RWPE1 (cell line): ENCODE measurements at regions not wholly inside any gene's neighbourhood (a gene's known extent, or its start where the extent isn't known, plus 50 kb on each side); places are given as distances from the start of the nearest gene placed in this dataset.
"Not testable (repeated sequence)": the region's sequence is repeated elsewhere in the genome, so short reads cannot be mapped to it uniquely, and the experiment has no call there.

Experiments used
- CTCF ChIA-PET: fragments of 350-600 bp; sonication (Branson Sonifier 250); formaldehyde crosslinking; extraction: SDS; loops from one replicate; lab custom pipeline; 2021; lab: Yijun Ruan, JAX
- POLR2A ChIA-PET: fragments of 400-600 bp; formaldehyde crosslinking; extraction: SDS; loops from one replicate; lab custom pipeline; 2020; ENCODE audit warnings: antibody characterized with exemption; ENCODE audit not compliant: low non-redundant PET; lab: Yijun Ruan, JAX
- DNase-seq: peaks from one replicate; pipeline ENCODE4 v3.0.0; 2012; ENCODE audit warnings: low spot score
- H3K27ac ChIP-seq: fragments of 450-650 bp; 2 replicates; pipeline ENCODE4 v1.5.1; 2017
- CTCF ChIP-seq: fragments of 450-650 bp; conservative IDR thresholded peaks from 2 replicates; pipeline ENCODE4 v1.5.1; 2017; ENCODE audit warnings: low read depth, mild to moderate bottlenecking

DNA sequence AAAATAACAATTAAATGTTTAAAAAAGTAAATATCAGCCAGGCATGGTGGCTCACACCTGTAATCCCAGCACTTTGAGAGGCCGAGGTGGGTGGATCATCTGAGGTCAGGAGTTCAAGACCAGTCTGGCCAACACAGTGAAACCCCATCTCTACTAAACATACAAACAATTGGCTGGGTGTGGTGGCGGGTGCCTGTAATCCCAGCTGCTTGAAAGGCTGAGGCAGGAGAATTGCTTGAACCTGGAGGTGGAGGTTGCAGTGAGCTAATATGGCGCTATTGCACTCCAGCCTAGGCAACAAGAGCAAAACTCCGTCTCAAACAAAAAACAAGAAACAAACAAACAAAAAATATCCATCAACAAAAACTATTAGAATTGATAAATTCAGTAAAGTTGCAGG, 77.5 kb downstream of the SNX5 start:
- CTCF ChIA-PET, DNase-seq, POLR2A ChIA-PET, H3K27ac ChIP-seq: not testable (repeated sequence)

- no peak overlapping the region for H3K27ac ChIP-seq
- no peak for TF ChIP-seq CTCF
- CTCF ChIA-PET, result no interaction called here
- DNase-seq, result no peak
- POLR2A ChIA-PET, result no interaction called here
These were observed 78.3 kb downstream of the SNX5 start for GRCh38 chr20:17890330-17890729.

GRCh38 chr20:17889226-17889625, 79.4 kb downstream of the SNX5 start:
- no peak for DNase-seq
- TF ChIP-seq CTCF, result no peak
- POLR2A ChIA-PET, result no interaction called here
- no peak overlapping the region for H3K27ac ChIP-seq
- CTCF ChIA-PET, result no interaction called here

GRCh38 chr20:17888044-17888443, 80.5 kb downstream of the SNX5 start:
- DNase-seq, result peak; percentile 36
- TF ChIP-seq CTCF, result no peak
- peak overlapping the region; percentile 2; the same call in 1 of the 2 replicates for H3K27ac ChIP-seq
- POLR2A ChIA-PET, result no interaction called here
- CTCF ChIA-PET, result no interaction called here

DNA sequence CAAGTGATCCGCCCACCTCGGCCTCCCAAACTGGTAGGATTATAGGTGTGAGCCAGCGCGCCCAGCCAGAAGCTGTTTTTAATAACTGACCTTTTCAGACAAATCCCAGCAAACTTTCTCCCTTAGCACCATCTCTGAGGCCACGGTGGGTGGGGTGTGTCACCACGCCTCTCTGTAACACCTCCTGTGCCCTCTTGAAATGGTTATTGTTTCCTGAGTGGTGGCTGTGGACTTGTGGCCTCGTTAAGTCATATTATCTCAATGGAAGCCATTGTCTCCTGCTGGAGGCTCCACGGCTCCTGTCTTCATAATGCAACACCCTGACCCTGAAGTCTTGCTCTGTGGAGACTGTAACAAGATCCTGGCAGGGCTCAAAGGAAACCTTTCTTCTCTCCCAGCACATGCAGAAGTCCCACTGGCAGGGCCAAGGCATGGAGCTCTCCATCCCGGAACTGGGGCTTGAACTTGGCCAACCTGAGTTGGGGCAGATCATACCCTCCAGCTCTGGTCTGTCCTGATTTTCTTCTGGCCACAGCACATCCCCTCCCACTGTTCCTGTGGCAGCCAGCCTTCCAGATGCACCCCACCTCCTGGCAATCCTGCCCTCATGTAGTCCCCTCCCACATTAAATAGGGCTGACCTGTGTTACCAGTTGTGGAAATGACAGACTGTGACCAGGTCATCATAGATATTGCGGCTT, 81.1 kb downstream of the SNX5 start:
- CTCF ChIA-PET, result no interaction called here
- POLR2A ChIA-PET, result interaction anchor here (0.5 to 0.6 kb wide), 2 partner anchors 937 to 1398 kb away, joined by 3 to 7 read pairs; no protein-coding TSS in a partner anchor

GRCh38 chr20:17885544-17885943, 83.0 kb downstream of the SNX5 start:
- no peak for TF ChIP-seq CTCF
- H3K27ac ChIP-seq, result no peak overlapping the region
- no peak for DNase-seq
- ChIA-PET CTCF (interaction anchor here (0.5 to 1.0 kb wide), 2 partner anchors 34 to 381 kb away, joined by 3 to 7 read pairs; no protein-coding TSS in a partner anchor), POLR2A (no interaction called here)

More for the DNA sequence above, 81.1 kb downstream of the SNX5 start:
- no peak for DNase-seq
- no peak for TF ChIP-seq CTCF
- H3K27ac ChIP-seq, result peak overlapping the region; percentile 2; the same call in 1 of the 2 replicates

- no peak for TF ChIP-seq CTCF
- H3K27ac ChIP-seq, result no peak overlapping the region
- DNase-seq, result no peak
- ChIA-PET CTCF (interaction anchor here (0.5 to 1.0 kb wide), 2 partner anchors 34 to 381 kb away, joined by 3 to 7 read pairs; no protein-coding TSS in a partner anchor), POLR2A (no interaction called here)
These were observed 83.5 kb downstream of the SNX5 start for GRCh38 chr20:17885076-17885475.
